ENCODE measurements at regions not wholly inside any gene's neighbourhood (a gene's known extent, or its start where the extent isn't known, plus 50 kb on each side); places are given as distances from the start of the nearest gene placed in this dataset.

- TF ChIP-seq CTCF (IDR thresholded peaks at IDR 0.05) = no peak
- DNase-seq = no peak
- H3K4me1 ChIP-seq (ENCODE audit: low read depth) = no peaks in the 10 kb centered on the region
- intact Hi-C loops (cut with DNase I, micrococcal nuclease) = no loop called here
- H3K9me3 ChIP-seq = peaks cover 57% of the 10 kb centered on the region
- H3K4me3 ChIP-seq = no peak overlapping the region
- ATAC-seq = no peak
- H3K36me3 ChIP-seq (ENCODE audit: low read depth) = no peaks in the 10 kb centered on the region
Measured at GRCh38 chr14:40733206-40733605, 873.5 kb upstream of the LRFN5 start.

- no peak for DNase-seq
- no peak for ATAC-seq
- intact Hi-C loops (cut with DNase I, micrococcal nuclease) = no loop called here
Measured at GRCh38 chr14:40727107-40727506, 879.6 kb upstream of the LRFN5 start.

DNA sequence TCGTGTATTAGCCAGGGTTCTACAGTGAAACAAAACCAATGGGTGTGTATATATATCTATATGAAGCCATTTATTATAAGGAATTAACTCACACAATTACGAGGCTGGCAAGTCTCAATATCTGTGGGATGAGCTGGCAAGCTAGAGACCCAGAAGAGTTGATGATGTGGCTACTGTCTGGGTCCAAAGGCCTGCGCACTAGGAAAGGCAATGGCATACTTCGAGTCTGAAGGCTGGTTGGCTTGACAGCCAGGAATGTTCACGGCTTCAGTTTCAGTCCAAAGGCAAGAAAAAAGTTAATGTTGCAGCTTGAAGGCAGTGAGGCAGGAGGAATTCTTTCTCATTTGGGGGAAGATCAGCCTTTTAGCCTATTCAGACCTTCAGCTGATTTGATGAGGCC is 893.3 kb upstream of the LRFN5 start:
- H3K4me1 ChIP-seq (ENCODE audit: low read depth) = no peaks in the 10 kb centered on the region
- ATAC-seq (no peak), DNase-seq (no peak)
- no peaks in the 10 kb centered on the region for H3K36me3 ChIP-seq (ENCODE audit: low read depth)
- no peak for TF ChIP-seq CTCF (IDR thresholded peaks at IDR 0.05)
- intact Hi-C loops (cut with DNase I, micrococcal nuclease) = no loop called here
- peaks cover 52% of the 10 kb centered on the region for H3K9me3 ChIP-seq
- no peak overlapping the region for H3K4me3 ChIP-seq

More at GRCh38 chr14:40727107-40727506, 879.6 kb upstream of the LRFN5 start:
- Histone ChIP-seq H3K36me3 (ENCODE audit: low read depth) (no peaks in the 10 kb centered on the region), H3K4me1 (ENCODE audit: low read depth) (no peaks in the 10 kb centered on the region), H3K9me3 (peaks cover 39% of the 10 kb centered on the region), H3K4me3 (no peak overlapping the region)
- no peak for TF ChIP-seq CTCF (IDR thresholded peaks at IDR 0.05)

- H3K36me3 ChIP-seq (ENCODE audit: low read depth) = no peaks in the 10 kb centered on the region
- no peak overlapping the region for H3K4me3 ChIP-seq
- DNase-seq (no peak), ATAC-seq (no peak)
- no peaks in the 10 kb centered on the region for H3K4me1 ChIP-seq (ENCODE audit: low read depth)
- intact Hi-C loops (cut with DNase I, micrococcal nuclease) = no loop called here
- peaks cover 18% of the 10 kb centered on the region for H3K9me3 ChIP-seq
- no peak for TF ChIP-seq CTCF (IDR thresholded peaks at IDR 0.05)
Measured at GRCh38 chr14:40697231-40697630, 909.4 kb upstream of the LRFN5 start.

- no peak for DNase-seq
- Histone ChIP-seq H3K4me3 (no peak overlapping the region), H3K9me3 (peaks cover 15% of the 10 kb centered on the region), H3K36me3 (ENCODE audit: low read depth) (no peaks in the 10 kb centered on the region), H3K4me1 (ENCODE audit: low read depth) (no peaks in the 10 kb centered on the region)
- ATAC-seq = no peak
- no peak for TF ChIP-seq CTCF (IDR thresholded peaks at IDR 0.05)
- intact Hi-C loops (cut with DNase I, micrococcal nuclease) = no loop called here
Measured at GRCh38 chr14:40694023-40694422, 912.7 kb upstream of the LRFN5 start.

GRCh38 chr14:40691066-40691465 is 915.6 kb upstream of the LRFN5 start:
- intact Hi-C loops (cut with DNase I, micrococcal nuclease) = no loop called here
- Histone ChIP-seq H3K4me1 (ENCODE audit: low read depth) (no peaks in the 10 kb centered on the region), H3K9me3 (peaks cover 18% of the 10 kb centered on the region), H3K36me3 (ENCODE audit: low read depth) (no peaks in the 10 kb centered on the region), H3K4me3 (no peak overlapping the region)
- no peak for TF ChIP-seq CTCF (IDR thresholded peaks at IDR 0.05)
- no peak for ATAC-seq
- DNase-seq = no peak
